GM19455 (cell line): ENCODE measurements at regions not wholly inside any gene's neighbourhood (a gene's known extent, or its start where the extent isn't known, plus 50 kb on each side); places are given as distances from the start of the nearest gene placed in this dataset.

Experiments used
- ATAC-seq: cut with Tn5 transposase; IDR thresholded peaks from one replicate; pipeline ENCODE4 v1.9.1; 2021; ENCODE audit not compliant: unreplicated experiment

- no peak for ATAC-seq
Measured at GRCh38 chr3:22296601-22297000, 545.6 kb upstream of the ZNF385D start.

GRCh38 chr3:22297436-22297835 is 546.4 kb upstream of the ZNF385D start:
- no peak for ATAC-seq

- no peak for ATAC-seq
Measured at GRCh38 chr3:22306454-22306853, 555.4 kb upstream of the ZNF385D start.

- ATAC-seq = no peak
Measured at GRCh38 chr3:22308871-22309270, 557.9 kb upstream of the ZNF385D start.

GRCh38 chr3:22315925-22316324 is 564.9 kb upstream of the ZNF385D start:
- ATAC-seq = no peak

GRCh38 chr3:22318325-22318724 is 567.3 kb upstream of the ZNF385D start:
- ATAC-seq = no peak

- no peak for ATAC-seq
Measured at GRCh38 chr3:22319446-22319845, 568.4 kb upstream of the ZNF385D start.

- no peak for ATAC-seq
Measured at GRCh38 chr3:22322861-22323260, 571.9 kb upstream of the ZNF385D start.

- ATAC-seq = no peak
Measured at GRCh38 chr3:22326305-22326704, 575.3 kb upstream of the ZNF385D start.

GRCh38 chr3:22334996-22335395 is 584.0 kb upstream of the ZNF385D start:
- ATAC-seq = no peak

- no peak for ATAC-seq
Measured at GRCh38 chr3:22349215-22349851, 598.3 kb upstream of the ZNF385D start.

GRCh38 chr3:22351806-22352205 is 600.8 kb upstream of the ZNF385D start:
- ATAC-seq = no peak

- no peak for ATAC-seq
Measured at GRCh38 chr3:22353126-22353525, 602.1 kb upstream of the ZNF385D start.

GRCh38 chr3:22358334-22358733 is 607.3 kb upstream of the ZNF385D start:
- no peak for ATAC-seq

GRCh38 chr3:22360164-22360563 is 609.2 kb upstream of the ZNF385D start:
- no peak for ATAC-seq

- no peak for ATAC-seq
Measured at GRCh38 chr3:22360970-22361369, 610.0 kb upstream of the ZNF385D start.

GRCh38 chr3:22361521-22361920 is 610.5 kb upstream of the ZNF385D start:
- ATAC-seq = no peak

GRCh38 chr3:22364851-22365250 is 613.8 kb upstream of the ZNF385D start:
- no peak for ATAC-seq

- no peak for ATAC-seq
Measured at GRCh38 chr3:22366781-22367180, 615.8 kb upstream of the ZNF385D start.

- no peak for ATAC-seq
Measured at GRCh38 chr3:22371036-22371435, 620.0 kb upstream of the ZNF385D start.

- no peak for ATAC-seq
Measured at GRCh38 chr3:22371607-22372291, 620.7 kb upstream of the ZNF385D start.

- ATAC-seq = no peak
Measured at GRCh38 chr3:22372292-22373062, 621.5 kb upstream of the ZNF385D start.
